ENCODE measurements at regions not wholly inside any gene's neighbourhood (a gene's known extent, or its start where the extent isn't known, plus 50 kb on each side); places are given as distances from the start of the nearest gene placed in this dataset.
"Not testable (repeated sequence)": the region's sequence is repeated elsewhere in the genome, so short reads cannot be mapped to it uniquely, and the experiment has no call there.

- no peak for DNase-seq (ENCODE audit: low read depth)
- no peak for TF ChIP-seq CTCF (IDR thresholded peaks at IDR 0.05; ENCODE audit: control insufficient read depth, extremely low read depth, insufficient read depth)
Measured at GRCh38 chr3:67127254-67127653, 129.1 kb downstream of the KBTBD8 start.

GRCh38 chr3:67142432-67142831 lies 144.3 kb downstream of the KBTBD8 start:
- DNase-seq (ENCODE audit: low read depth): no peak
- no peak overlapping the region for H3K4me3 ChIP-seq (ENCODE audit: low read depth, low read length)
- no peak for TF ChIP-seq CTCF (IDR thresholded peaks at IDR 0.05; ENCODE audit: control insufficient read depth, extremely low read depth, insufficient read depth)

More at GRCh38 chr3:67127254-67127653, 129.1 kb downstream of the KBTBD8 start:
- no peak overlapping the region for H3K4me3 ChIP-seq (ENCODE audit: low read depth, low read length)

DNA sequence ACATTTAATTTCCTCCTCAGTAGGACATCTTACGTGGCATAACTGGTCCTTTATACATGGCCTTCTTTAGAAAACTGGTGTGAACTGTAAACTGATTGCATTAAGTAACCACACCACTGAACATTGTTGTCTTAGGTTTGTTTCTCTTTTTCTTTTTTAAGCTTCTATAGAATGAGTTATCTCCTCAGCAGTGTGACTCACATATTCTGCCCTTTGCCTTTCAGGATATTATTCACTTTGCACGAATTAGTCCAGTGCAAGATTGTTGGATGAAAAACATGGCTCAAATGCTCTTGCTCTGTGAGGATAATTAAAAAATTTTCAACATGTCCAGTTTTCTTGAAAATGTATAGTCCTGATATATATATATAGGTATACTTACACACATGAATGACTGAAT lies 147.6 kb downstream of the KBTBD8 start:
- no peak overlapping the region for H3K4me3 ChIP-seq (ENCODE audit: low read depth, low read length)
- no peak for DNase-seq (ENCODE audit: low read depth)
- no peak for TF ChIP-seq CTCF (IDR thresholded peaks at IDR 0.05; ENCODE audit: control insufficient read depth, extremely low read depth, insufficient read depth)

DNA sequence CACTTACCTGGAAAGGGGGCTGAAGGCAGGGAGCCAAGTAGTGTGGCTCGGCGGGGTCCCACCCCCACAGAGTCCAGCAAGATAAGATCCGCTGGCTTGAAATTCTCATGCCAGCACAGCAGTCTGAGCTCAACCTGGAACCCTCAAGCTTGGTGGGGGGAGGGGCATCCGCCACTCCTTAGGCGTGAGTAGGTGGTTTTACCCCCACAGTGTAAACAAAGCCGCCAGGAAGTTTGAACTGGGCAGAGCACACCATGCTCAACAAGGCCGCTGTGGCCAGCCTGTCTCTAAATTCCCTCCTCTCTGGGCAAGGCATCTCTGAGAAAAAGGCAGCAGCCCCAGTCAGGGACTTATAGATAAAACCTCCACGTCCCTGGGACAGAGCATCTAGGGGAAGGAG lies 156.3 kb downstream of the KBTBD8 start:
- no peak overlapping the region for H3K4me3 ChIP-seq (ENCODE audit: low read depth, low read length)
- no peak for TF ChIP-seq CTCF (IDR thresholded peaks at IDR 0.05; ENCODE audit: control insufficient read depth, extremely low read depth, insufficient read depth)
- no peak for DNase-seq (ENCODE audit: low read depth)

GRCh38 chr3:67167481-67167880 lies 169.4 kb downstream of the KBTBD8 start:
- no peak for DNase-seq (ENCODE audit: low read depth)
- TF ChIP-seq CTCF (IDR thresholded peaks at IDR 0.05; ENCODE audit: control insufficient read depth, extremely low read depth, insufficient read depth): no peak
- H3K4me3 ChIP-seq (ENCODE audit: low read depth, low read length): no peak overlapping the region

GRCh38 chr3:67171841-67172240 lies 173.7 kb downstream of the KBTBD8 start:
- no peak for TF ChIP-seq CTCF (IDR thresholded peaks at IDR 0.05; ENCODE audit: control insufficient read depth, extremely low read depth, insufficient read depth)
- H3K4me3 ChIP-seq (ENCODE audit: low read depth, low read length): no peak overlapping the region
- no peak for DNase-seq (ENCODE audit: low read depth)

- not testable (repeated sequence) for DNase-seq (ENCODE audit: low read depth)
Measured at GRCh38 chr3:67173130-67173529, 175.0 kb downstream of the KBTBD8 start.

More at GRCh38 chr3:67173130-67173529, 175.0 kb downstream of the KBTBD8 start:
- H3K4me3 ChIP-seq (ENCODE audit: low read depth, low read length): not testable (repeated sequence)
